Panc1 (cell line): ENCODE measurements at regions not wholly inside any gene's neighbourhood (a gene's known extent, or its start where the extent isn't known, plus 50 kb on each side); places are given as distances from the start of the nearest gene placed in this dataset.

ENCODE experiments used
- TF ChIP-seq, protein P1 (sequence below): fragments of 450-650 bp; IDR thresholded peaks from 2 replicates; pipeline ENCODE4 v1.5.1; 2017; ENCODE audit warnings: mild to moderate bottlenecking
- TF ChIP-seq, protein P2 (sequence below), 2 experiments: IDR thresholded peaks; 2 replicates each; pipeline ENCODE4 v1.6.1; 2011 to 2012; ENCODE audit warnings: low read depth in 2 of 2, control low read depth in 1 of 2, low read length in 1 of 2, mild to moderate bottlenecking in 1 of 2, moderate library complexity in 1 of 2; ENCODE audit not compliant: insufficient read depth in 1 of 2

DNA sequence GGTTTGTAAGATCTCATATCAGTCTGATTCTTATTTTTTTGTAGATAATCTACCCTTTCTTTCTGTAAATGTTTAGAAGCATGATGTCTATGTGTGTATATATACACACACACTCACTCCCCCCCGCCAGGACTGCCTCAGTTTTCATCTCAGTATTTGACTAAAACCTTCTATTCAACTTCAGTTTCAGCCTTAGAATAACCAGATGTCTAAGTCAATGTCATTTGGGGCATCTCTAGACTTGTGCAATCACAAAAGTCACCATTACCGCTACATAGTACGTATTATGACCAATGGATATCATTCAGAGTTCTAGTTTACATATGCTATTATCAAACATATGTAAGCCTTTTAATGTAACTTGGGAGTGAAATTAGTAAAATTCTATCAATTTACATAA is 53.3 kb upstream of the BOLA1 start:
- TF ChIP-seq, protein P1, sequence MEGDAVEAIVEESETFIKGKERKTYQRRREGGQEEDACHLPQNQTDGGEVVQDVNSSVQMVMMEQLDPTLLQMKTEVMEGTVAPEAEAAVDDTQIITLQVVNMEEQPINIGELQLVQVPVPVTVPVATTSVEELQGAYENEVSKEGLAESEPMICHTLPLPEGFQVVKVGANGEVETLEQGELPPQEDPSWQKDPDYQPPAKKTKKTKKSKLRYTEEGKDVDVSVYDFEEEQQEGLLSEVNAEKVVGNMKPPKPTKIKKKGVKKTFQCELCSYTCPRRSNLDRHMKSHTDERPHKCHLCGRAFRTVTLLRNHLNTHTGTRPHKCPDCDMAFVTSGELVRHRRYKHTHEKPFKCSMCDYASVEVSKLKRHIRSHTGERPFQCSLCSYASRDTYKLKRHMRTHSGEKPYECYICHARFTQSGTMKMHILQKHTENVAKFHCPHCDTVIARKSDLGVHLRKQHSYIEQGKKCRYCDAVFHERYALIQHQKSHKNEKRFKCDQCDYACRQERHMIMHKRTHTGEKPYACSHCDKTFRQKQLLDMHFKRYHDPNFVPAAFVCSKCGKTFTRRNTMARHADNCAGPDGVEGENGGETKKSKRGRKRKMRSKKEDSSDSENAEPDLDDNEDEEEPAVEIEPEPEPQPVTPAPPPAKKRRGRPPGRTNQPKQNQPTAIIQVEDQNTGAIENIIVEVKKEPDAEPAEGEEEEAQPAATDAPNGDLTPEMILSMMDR = no peak
- TF ChIP-seq, protein P2, sequence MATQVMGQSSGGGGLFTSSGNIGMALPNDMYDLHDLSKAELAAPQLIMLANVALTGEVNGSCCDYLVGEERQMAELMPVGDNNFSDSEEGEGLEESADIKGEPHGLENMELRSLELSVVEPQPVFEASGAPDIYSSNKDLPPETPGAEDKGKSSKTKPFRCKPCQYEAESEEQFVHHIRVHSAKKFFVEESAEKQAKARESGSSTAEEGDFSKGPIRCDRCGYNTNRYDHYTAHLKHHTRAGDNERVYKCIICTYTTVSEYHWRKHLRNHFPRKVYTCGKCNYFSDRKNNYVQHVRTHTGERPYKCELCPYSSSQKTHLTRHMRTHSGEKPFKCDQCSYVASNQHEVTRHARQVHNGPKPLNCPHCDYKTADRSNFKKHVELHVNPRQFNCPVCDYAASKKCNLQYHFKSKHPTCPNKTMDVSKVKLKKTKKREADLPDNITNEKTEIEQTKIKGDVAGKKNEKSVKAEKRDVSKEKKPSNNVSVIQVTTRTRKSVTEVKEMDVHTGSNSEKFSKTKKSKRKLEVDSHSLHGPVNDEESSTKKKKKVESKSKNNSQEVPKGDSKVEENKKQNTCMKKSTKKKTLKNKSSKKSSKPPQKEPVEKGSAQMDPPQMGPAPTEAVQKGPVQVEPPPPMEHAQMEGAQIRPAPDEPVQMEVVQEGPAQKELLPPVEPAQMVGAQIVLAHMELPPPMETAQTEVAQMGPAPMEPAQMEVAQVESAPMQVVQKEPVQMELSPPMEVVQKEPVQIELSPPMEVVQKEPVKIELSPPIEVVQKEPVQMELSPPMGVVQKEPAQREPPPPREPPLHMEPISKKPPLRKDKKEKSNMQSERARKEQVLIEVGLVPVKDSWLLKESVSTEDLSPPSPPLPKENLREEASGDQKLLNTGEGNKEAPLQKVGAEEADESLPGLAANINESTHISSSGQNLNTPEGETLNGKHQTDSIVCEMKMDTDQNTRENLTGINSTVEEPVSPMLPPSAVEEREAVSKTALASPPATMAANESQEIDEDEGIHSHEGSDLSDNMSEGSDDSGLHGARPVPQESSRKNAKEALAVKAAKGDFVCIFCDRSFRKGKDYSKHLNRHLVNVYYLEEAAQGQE (IDR thresholded peaks at IDR 0.05; ENCODE audit: insufficient read depth in 1 of 2, low read depth in 2 of 2, low read length in 1 of 2) = no peak
